Lower lobe of right lung (tissue), 2 donors: ENCODE measurements at regions not wholly inside any gene's neighbourhood (a gene's known extent, or its start where the extent isn't known, plus 50 kb on each side); places are given as distances from the start of the nearest gene placed in this dataset.

Experiments
- ATAC-seq, 2 donors: fragments of 200-7000 bp; cut with Tn5 transposase; one replicate each; pipeline ENCODE4 v1.9.1; 2020 to 2022; ENCODE audit warnings: mild to moderate bottlenecking in 2 of 2, moderate library complexity in 2 of 2
- DNase-seq: peaks from one replicate; pipeline ENCODE4 v3.0.0-alpha.2; 2020
- H3K27ac ChIP-seq: fragments of 200-600 bp; one replicate; pipeline ENCODE4 v1.8.0; 2022
- H3K27me3 ChIP-seq: fragments of 200-600 bp; one replicate; pipeline ENCODE4 v1.8.0; 2022; ENCODE audit warnings: low read depth
- H3K36me3 ChIP-seq: fragments of 200-600 bp; one replicate; pipeline ENCODE4 v1.8.0; 2022; ENCODE audit warnings: mild to moderate bottlenecking
- H3K4me1 ChIP-seq: fragments of 200-600 bp; one replicate; pipeline ENCODE4 v1.8.0; 2022
- H3K4me3 ChIP-seq: fragments of 200-600 bp; one replicate; pipeline ENCODE4 v1.8.0; 2022; ENCODE audit warnings: mild to moderate bottlenecking
- H3K9me3 ChIP-seq: fragments of 200-600 bp; one replicate; pipeline ENCODE4 v1.8.0; 2022
- CTCF ChIP-seq: fragments of 200-600 bp; IDR thresholded peaks from one replicate; pipeline ENCODE4 v1.8.0; 2022; ENCODE audit warnings: antibody characterized with exemption, mild to moderate bottlenecking
- intact Hi-C: fragments of 100-400 bp; cut with DNase I; formaldehyde crosslinking; loops from one replicate; pipeline ENCODE4 v1.11.0; 2022
- donor health status: DM: no; HTN: yes; CAD: no; lungs with severe emphysema.

- intact Hi-C loops: no loop called here
- TF ChIP-seq CTCF: no peak
- Histone ChIP-seq H3K4me1 (no peaks in the 10 kb centered on the region), H3K36me3 (no peaks in the 10 kb centered on the region), H3K4me3 (no peak overlapping the region), H3K27ac (no peak overlapping the region), H3K27me3 (no peaks in the 10 kb centered on the region), H3K9me3 (no peaks in the 10 kb centered on the region)
- DNase-seq: no peak
- ATAC-seq: no peak
Measured at GRCh38 chr13:22226086-22226485, 555.2 kb downstream of the FGF9 start.

- no peaks in the 10 kb centered on the region for H3K9me3 ChIP-seq
- no peak overlapping the region for H3K27ac ChIP-seq
- DNase-seq: no peak
- H3K27me3 ChIP-seq: no peaks in the 10 kb centered on the region
- TF ChIP-seq CTCF: no peak
- intact Hi-C loops: no loop called here
- no peaks in the 10 kb centered on the region for H3K4me1 ChIP-seq
- H3K4me3 ChIP-seq: no peak overlapping the region
- H3K36me3 ChIP-seq: no peaks in the 10 kb centered on the region
- ATAC-seq: no peak
Measured at GRCh38 chr13:22227895-22228294, 557.0 kb downstream of the FGF9 start.

GRCh38 chr13:22229916-22230315 is 559.0 kb downstream of the FGF9 start:
- DNase-seq: no peak
- Histone ChIP-seq H3K27ac (no peak overlapping the region), H3K4me1 (no peaks in the 10 kb centered on the region), H3K4me3 (no peak overlapping the region), H3K27me3 (no peaks in the 10 kb centered on the region), H3K9me3 (no peaks in the 10 kb centered on the region), H3K36me3 (no peaks in the 10 kb centered on the region)
- no peak for TF ChIP-seq CTCF
- intact Hi-C loops: no loop called here
- no peak for ATAC-seq

- no peaks in the 10 kb centered on the region for H3K36me3 ChIP-seq
- intact Hi-C loops: no loop called here
- no peaks in the 10 kb centered on the region for H3K27me3 ChIP-seq
- no peak overlapping the region for H3K27ac ChIP-seq
- no peak overlapping the region for H3K4me3 ChIP-seq
- DNase-seq: no peak
- no peaks in the 10 kb centered on the region for H3K4me1 ChIP-seq
- no peak for ATAC-seq
- TF ChIP-seq CTCF: no peak
- no peaks in the 10 kb centered on the region for H3K9me3 ChIP-seq
Measured at GRCh38 chr13:22232186-22232585, 561.3 kb downstream of the FGF9 start.

- intact Hi-C loops: no loop called here
- no peaks in the 10 kb centered on the region for H3K9me3 ChIP-seq
- no peaks in the 10 kb centered on the region for H3K36me3 ChIP-seq
- H3K4me3 ChIP-seq: no peak overlapping the region
- H3K27ac ChIP-seq: no peak overlapping the region
- DNase-seq: no peak
- H3K4me1 ChIP-seq: no peaks in the 10 kb centered on the region
- ATAC-seq: peak in 1 of 2 donors; percentile 49
- TF ChIP-seq CTCF: no peak
- no peaks in the 10 kb centered on the region for H3K27me3 ChIP-seq
Measured at GRCh38 chr13:22235285-22235949, 564.5 kb downstream of the FGF9 start.

- no peak for ATAC-seq
- TF ChIP-seq CTCF: no peak
- DNase-seq: no peak
Measured at GRCh38 chr13:22235950-22236290, 565.0 kb downstream of the FGF9 start.

More at GRCh38 chr13:22235950-22236290, 565.0 kb downstream of the FGF9 start:
- Histone ChIP-seq H3K27me3 (no peaks in the 10 kb centered on the region), H3K4me3 (no peak overlapping the region), H3K4me1 (no peaks in the 10 kb centered on the region), H3K36me3 (no peaks in the 10 kb centered on the region), H3K9me3 (no peaks in the 10 kb centered on the region), H3K27ac (no peak overlapping the region)
- intact Hi-C loops: no loop called here
